Astrocyte (in vitro differentiated cells and primary cell): ENCODE measurements at regions not wholly inside any gene's neighbourhood (a gene's known extent, or its start where the extent isn't known, plus 50 kb on each side); places are given as distances from the start of the nearest gene placed in this dataset.
A peak's percentile ranks its signal among the peaks of the same experiment; 100 is the strongest.
"Not testable (repeated sequence)": the region's sequence is repeated elsewhere in the genome, so short reads cannot be mapped to it uniquely, and the experiment has no call there.

Experiments
- DNase-seq: peaks from one replicate; pipeline ENCODE4 v3.0.0-alpha.2; 2010; ENCODE audit warnings: low read depth
- FAIRE-seq: peaks from 2 replicates; lab custom pipeline; 2011; peaks lifted over from hg19 to GRCh38; lab: Jason Lieb, UNC
- H2AFZ ChIP-seq: 2 replicates; pipeline ENCODE4 v1.6.0; 2012; ENCODE audit warnings: low read depth, low read length, inconsistent platforms
- H3K27ac ChIP-seq: 2 replicates; pipeline ENCODE4 v1.5.1; 2011; ENCODE audit warnings: low read depth, low read length, inconsistent platforms
- H3K27me3 ChIP-seq: 2 replicates; pipeline ENCODE4 v1.6.0; 2011; ENCODE audit warnings: low read length, inconsistent platforms; ENCODE audit not compliant: insufficient read depth
- H3K36me3 ChIP-seq: 2 replicates; pipeline ENCODE4 v1.5.1; 2011; ENCODE audit warnings: low read length, inconsistent platforms; ENCODE audit not compliant: insufficient read depth
- H3K4me1 ChIP-seq: 2 replicates; pipeline ENCODE4 v1.5.1; 2011; ENCODE audit warnings: low read length, inconsistent platforms; ENCODE audit not compliant: insufficient read depth
- H3K4me2 ChIP-seq: 2 replicates; pipeline ENCODE4 v1.6.0; 2012; ENCODE audit warnings: low read length, inconsistent platforms
- H3K4me3 ChIP-seq: 2 replicates; pipeline ENCODE4 v1.5.1; 2011; ENCODE audit warnings: low read depth, mild to moderate bottlenecking, low read length, inconsistent platforms; ENCODE audit not compliant: insufficient read depth
- H3K79me2 ChIP-seq: 2 replicates; pipeline ENCODE4 v1.6.0; 2012; ENCODE audit warnings: mild to moderate bottlenecking, low read length, inconsistent platforms; ENCODE audit not compliant: insufficient read depth
- H3K9ac ChIP-seq: 2 replicates; pipeline ENCODE4 v1.6.0; 2012; ENCODE audit warnings: mild to moderate bottlenecking, low read length, inconsistent platforms
- H3K9me3 ChIP-seq: 2 replicates; pipeline ENCODE4 v1.5.1; 2012; ENCODE audit warnings: low read depth, mild to moderate bottlenecking, low read length, inconsistent platforms; ENCODE audit not compliant: insufficient read depth
- H4K20me1 ChIP-seq: 2 replicates; pipeline ENCODE4 v1.6.0; 2012; ENCODE audit warnings: low read length, inconsistent platforms; ENCODE audit not compliant: insufficient read depth
- H3K27ac Mint-ChIP-seq: one replicate; pipeline ENCODE4 v1.8.0; 2021; ENCODE audit warnings: mild to moderate bottlenecking, mixed read lengths; ENCODE audit not compliant: unreplicated experiment
- H3K27me3 Mint-ChIP-seq: one replicate; pipeline ENCODE4 v1.8.0; 2021; ENCODE audit warnings: low read depth, mixed read lengths; ENCODE audit not compliant: unreplicated experiment
- H3K36me3 Mint-ChIP-seq: one replicate; pipeline ENCODE4 v1.8.0; 2021; ENCODE audit warnings: low read depth, mixed read lengths; ENCODE audit not compliant: unreplicated experiment
- H3K4me1 Mint-ChIP-seq: one replicate; pipeline ENCODE4 v1.8.0; 2021; ENCODE audit warnings: low read depth, mixed read lengths; ENCODE audit not compliant: unreplicated experiment
- H3K4me3 Mint-ChIP-seq: one replicate; pipeline ENCODE4 v1.8.0; 2021; ENCODE audit warnings: mild to moderate bottlenecking, moderate library complexity, mixed read lengths; ENCODE audit not compliant: unreplicated experiment
- H3K9me3 Mint-ChIP-seq: one replicate; pipeline ENCODE4 v1.8.0; 2021; ENCODE audit warnings: mild to moderate bottlenecking, mixed read lengths; ENCODE audit not compliant: unreplicated experiment
- CTCF ChIP-seq: IDR thresholded peaks from 2 replicates; pipeline ENCODE4 v1.5.1; 2011; ENCODE audit warnings: low read depth, mild to moderate bottlenecking, inconsistent platforms, low read length, moderate library complexity; ENCODE audit not compliant: insufficient read depth
- EZH2 ChIP-seq: IDR thresholded peaks from 2 replicates; pipeline ENCODE4 v1.6.1; 2012; ENCODE audit warnings: mild to moderate bottlenecking, low read length, inconsistent platforms; ENCODE audit not compliant: insufficient read depth

GRCh38 chr9:22650946-22651345, 204.3 kb downstream of the DMRTA1 start:
- DNase-seq (no peak), FAIRE-seq (no peak)
- H3K9me3 ChIP-seq = no peaks in the 10 kb centered on the region
- H3K27ac Mint-ChIP-seq = no peak overlapping the region
- no peaks in the 10 kb centered on the region for H3K79me2 ChIP-seq
- no peaks in the 10 kb centered on the region for H3K27me3 ChIP-seq
- TF ChIP-seq EZH2 (no peak), CTCF (no peak)
- H3K4me3 Mint-ChIP-seq = no peak overlapping the region
- no peaks in the 10 kb centered on the region for H3K36me3 Mint-ChIP-seq
- H2AFZ ChIP-seq = no peak overlapping the region
- H3K4me1 ChIP-seq = no peaks in the 10 kb centered on the region
- H3K9me3 Mint-ChIP-seq = peaks cover 1% of the 10 kb centered on the region
- H3K36me3 ChIP-seq = no peaks in the 10 kb centered on the region
- H3K4me2 ChIP-seq = no peak overlapping the region
- H4K20me1 ChIP-seq = no peaks in the 10 kb centered on the region
- H3K27me3 Mint-ChIP-seq = no peaks in the 10 kb centered on the region
- no peak overlapping the region for H3K9ac ChIP-seq
- H3K4me1 Mint-ChIP-seq = no peaks in the 10 kb centered on the region
- H3K27ac ChIP-seq = no peak overlapping the region
- no peak overlapping the region for H3K4me3 ChIP-seq

- TF ChIP-seq CTCF (no peak), EZH2 (no peak)
- Histone ChIP-seq H4K20me1 (no peaks in the 10 kb centered on the region), H3K79me2 (no peaks in the 10 kb centered on the region), H3K36me3 (no peaks in the 10 kb centered on the region), H3K9ac (no peak overlapping the region), H3K9me3 (no peaks in the 10 kb centered on the region), H3K4me3 (no peak overlapping the region), H3K4me2 (no peak overlapping the region), H2AFZ (no peak overlapping the region), H3K4me1 (no peaks in the 10 kb centered on the region), H3K27ac (no peak overlapping the region), H3K27me3 (no peaks in the 10 kb centered on the region)
- FAIRE-seq = no peak
- H3K4me3 Mint-ChIP-seq = no peak overlapping the region
- peak; percentile 21 for DNase-seq
- H3K27ac Mint-ChIP-seq = no peak overlapping the region
- H3K36me3 Mint-ChIP-seq = no peaks in the 10 kb centered on the region
- H3K27me3 Mint-ChIP-seq = no peaks in the 10 kb centered on the region
- peaks cover 1% of the 10 kb centered on the region for H3K9me3 Mint-ChIP-seq
- no peaks in the 10 kb centered on the region for H3K4me1 Mint-ChIP-seq
Measured at GRCh38 chr9:22654833-22655232, 208.2 kb downstream of the DMRTA1 start.

- Histone ChIP-seq H3K9ac (no peak overlapping the region), H3K4me2 (no peak overlapping the region), H3K4me1 (no peaks in the 10 kb centered on the region), H2AFZ (no peak overlapping the region), H3K27me3 (no peaks in the 10 kb centered on the region), H3K79me2 (no peaks in the 10 kb centered on the region), H3K36me3 (no peaks in the 10 kb centered on the region), H3K4me3 (no peak overlapping the region), H3K9me3 (no peaks in the 10 kb centered on the region), H3K27ac (no peak overlapping the region), H4K20me1 (no peaks in the 10 kb centered on the region)
- TF ChIP-seq EZH2 (no peak), CTCF (no peak)
- H3K27ac Mint-ChIP-seq = no peak overlapping the region
- H3K4me1 Mint-ChIP-seq = no peaks in the 10 kb centered on the region
- no peaks in the 10 kb centered on the region for H3K27me3 Mint-ChIP-seq
- FAIRE-seq (no peak), DNase-seq (no peak)
- no peaks in the 10 kb centered on the region for H3K9me3 Mint-ChIP-seq
- H3K36me3 Mint-ChIP-seq = no peaks in the 10 kb centered on the region
- no peak overlapping the region for H3K4me3 Mint-ChIP-seq
Measured at GRCh38 chr9:22657713-22658112, 211.1 kb downstream of the DMRTA1 start.

GRCh38 chr9:22658484-22658883, 211.9 kb downstream of the DMRTA1 start:
- not testable (repeated sequence) for H3K9ac ChIP-seq, H3K36me3 Mint-ChIP-seq, H3K27ac Mint-ChIP-seq, H3K4me2 ChIP-seq, H4K20me1 ChIP-seq, H2AFZ ChIP-seq, DNase-seq, H3K4me3 Mint-ChIP-seq, H3K4me3 ChIP-seq, H3K36me3 ChIP-seq, H3K79me2 ChIP-seq, H3K4me1 Mint-ChIP-seq, FAIRE-seq, H3K27me3 Mint-ChIP-seq, H3K4me1 ChIP-seq, H3K27me3 ChIP-seq, H3K9me3 Mint-ChIP-seq, H3K9me3 ChIP-seq, H3K27ac ChIP-seq
